Activated naive CD4-positive, alpha-beta T cell (primary cell): ENCODE measurements at regions not wholly inside any gene's neighbourhood (a gene's known extent, or its start where the extent isn't known, plus 50 kb on each side); places are given as distances from the start of the nearest gene placed in this dataset.

ENCODE experiments used
- DNase-seq, 4 experiments: peaks; one replicate each; lab custom pipeline; 2025; lab: John Stamatoyannopoulos, UW

GRCh38 chr7:25815711-25816110, 336.3 kb upstream of the NFE2L3 start:
- DNase-seq, result no peak

GRCh38 chr7:25820432-25821040, 331.5 kb upstream of the NFE2L3 start:
- DNase-seq, result no peak

- DNase-seq, result no peak
These were observed 330.8 kb upstream of the NFE2L3 start for GRCh38 chr7:25821225-25821624.

GRCh38 chr7:25822823-25823222, 329.2 kb upstream of the NFE2L3 start:
- no peak for DNase-seq

- DNase-seq, result no peak
These were observed 328.4 kb upstream of the NFE2L3 start for GRCh38 chr7:25823571-25823970.

- DNase-seq, result no peak
These were observed 323.5 kb upstream of the NFE2L3 start for GRCh38 chr7:25828468-25828867.

- no peak for DNase-seq
These were observed 322.3 kb upstream of the NFE2L3 start for GRCh38 chr7:25829663-25830062.

GRCh38 chr7:25830215-25830614, 321.8 kb upstream of the NFE2L3 start:
- DNase-seq, result no peak

GRCh38 chr7:25831062-25831691, 320.8 kb upstream of the NFE2L3 start:
- DNase-seq, result no peak

GRCh38 chr7:25831831-25832411, 320.1 kb upstream of the NFE2L3 start:
- no peak for DNase-seq

- no peak for DNase-seq
These were observed 319.5 kb upstream of the NFE2L3 start for GRCh38 chr7:25832456-25832855.

GRCh38 chr7:25832929-25833328, 319.1 kb upstream of the NFE2L3 start:
- no peak for DNase-seq

GRCh38 chr7:25834050-25834449, 317.9 kb upstream of the NFE2L3 start:
- DNase-seq, result no peak

- DNase-seq, result no peak
These were observed 316.8 kb upstream of the NFE2L3 start for GRCh38 chr7:25835197-25835596.

GRCh38 chr7:25839084-25839769, 312.8 kb upstream of the NFE2L3 start:
- DNase-seq, result no peak

- no peak for DNase-seq
These were observed 311.7 kb upstream of the NFE2L3 start for GRCh38 chr7:25840209-25840792.

- no peak for DNase-seq
These were observed 310.4 kb upstream of the NFE2L3 start for GRCh38 chr7:25841575-25841974.

- DNase-seq, result no peak
These were observed 309.7 kb upstream of the NFE2L3 start for GRCh38 chr7:25842201-25842733.

GRCh38 chr7:25843467-25843866, 308.5 kb upstream of the NFE2L3 start:
- DNase-seq, result no peak

- no peak for DNase-seq
These were observed 307.7 kb upstream of the NFE2L3 start for GRCh38 chr7:25844102-25844870.

- DNase-seq, result no peak
These were observed 306.5 kb upstream of the NFE2L3 start for GRCh38 chr7:25845464-25845863.

GRCh38 chr7:25846722-25847121, 305.3 kb upstream of the NFE2L3 start:
- DNase-seq, result no peak
